Hepatocyte (in vitro differentiated cells): ENCODE measurements at regions not wholly inside any gene's neighbourhood (a gene's known extent, or its start where the extent isn't known, plus 50 kb on each side); places are given as distances from the start of the nearest gene placed in this dataset.

ENCODE experiments used
- EZH2 ChIP-seq: fragments of 200-600 bp; sonication (generic); IDR thresholded peaks from 2 replicates; pipeline ENCODE4 v1.6.1; 2016; ENCODE audit warnings: antibody characterized with exemption, mild to moderate bottlenecking, borderline replicate concordance
- TF ChIP-seq, protein P1 (sequence below): fragments of 200-600 bp; sonication (generic); IDR thresholded peaks from 2 replicates; pipeline ENCODE4 v1.5.1; 2016; ENCODE audit warnings: antibody characterized with exemption, mild to moderate bottlenecking; ENCODE audit not compliant: poor library complexity

DNA sequence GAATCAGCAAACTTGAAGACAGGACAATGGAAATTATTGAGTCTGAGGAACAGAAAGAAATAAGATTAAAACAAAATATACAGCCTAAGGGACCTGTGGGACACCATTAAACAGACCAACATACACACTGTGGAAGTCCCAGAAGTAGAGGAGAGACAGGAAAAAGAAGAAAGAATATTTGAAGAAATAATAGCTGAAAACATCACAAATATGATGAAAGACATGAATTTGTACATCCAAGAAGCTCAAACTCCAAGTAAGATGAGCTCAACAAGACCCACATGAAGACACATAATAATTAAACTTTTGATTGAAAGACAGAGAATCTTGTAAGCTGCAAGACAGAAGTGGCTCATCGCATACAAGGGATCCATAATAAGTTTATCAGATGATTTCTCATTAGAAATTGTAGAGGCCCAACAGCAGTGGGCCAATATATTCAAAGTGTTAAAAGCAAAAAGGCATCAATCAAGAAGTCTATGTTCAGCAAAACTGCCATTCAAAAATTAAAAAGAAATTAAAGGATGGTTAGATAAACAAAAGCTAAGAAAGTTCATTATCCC, 311.3 kb upstream of the ADGRL2 start:
- TF ChIP-seq, protein P1, sequence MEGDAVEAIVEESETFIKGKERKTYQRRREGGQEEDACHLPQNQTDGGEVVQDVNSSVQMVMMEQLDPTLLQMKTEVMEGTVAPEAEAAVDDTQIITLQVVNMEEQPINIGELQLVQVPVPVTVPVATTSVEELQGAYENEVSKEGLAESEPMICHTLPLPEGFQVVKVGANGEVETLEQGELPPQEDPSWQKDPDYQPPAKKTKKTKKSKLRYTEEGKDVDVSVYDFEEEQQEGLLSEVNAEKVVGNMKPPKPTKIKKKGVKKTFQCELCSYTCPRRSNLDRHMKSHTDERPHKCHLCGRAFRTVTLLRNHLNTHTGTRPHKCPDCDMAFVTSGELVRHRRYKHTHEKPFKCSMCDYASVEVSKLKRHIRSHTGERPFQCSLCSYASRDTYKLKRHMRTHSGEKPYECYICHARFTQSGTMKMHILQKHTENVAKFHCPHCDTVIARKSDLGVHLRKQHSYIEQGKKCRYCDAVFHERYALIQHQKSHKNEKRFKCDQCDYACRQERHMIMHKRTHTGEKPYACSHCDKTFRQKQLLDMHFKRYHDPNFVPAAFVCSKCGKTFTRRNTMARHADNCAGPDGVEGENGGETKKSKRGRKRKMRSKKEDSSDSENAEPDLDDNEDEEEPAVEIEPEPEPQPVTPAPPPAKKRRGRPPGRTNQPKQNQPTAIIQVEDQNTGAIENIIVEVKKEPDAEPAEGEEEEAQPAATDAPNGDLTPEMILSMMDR = no peak
- no peak for TF ChIP-seq EZH2
